ENCODE measurements at regions not wholly inside any gene's neighbourhood (a gene's known extent, or its start where the extent isn't known, plus 50 kb on each side); places are given as distances from the start of the nearest gene placed in this dataset.

- no peak for TF ChIP-seq CTCF (conservative IDR thresholded peaks at IDR 0.05; ENCODE audit: low read depth, low read length)
- TF ChIP-seq EZH2 (IDR thresholded peaks at IDR 0.05; ENCODE audit: borderline replicate concordance, low read depth, low read length, poor library complexity, severe bottlenecking), result no peak
These were observed 2707.4 kb downstream of the ARAP2 start for GRCh38 chr4:33536898-33537297.
